ENCODE measurements at regions not wholly inside any gene's neighbourhood (a gene's known extent, or its start where the extent isn't known, plus 50 kb on each side); places are given as distances from the start of the nearest gene placed in this dataset.
"Not testable (repeated sequence)": the region's sequence is repeated elsewhere in the genome, so short reads cannot be mapped to it uniquely, and the experiment has no call there.

DNA sequence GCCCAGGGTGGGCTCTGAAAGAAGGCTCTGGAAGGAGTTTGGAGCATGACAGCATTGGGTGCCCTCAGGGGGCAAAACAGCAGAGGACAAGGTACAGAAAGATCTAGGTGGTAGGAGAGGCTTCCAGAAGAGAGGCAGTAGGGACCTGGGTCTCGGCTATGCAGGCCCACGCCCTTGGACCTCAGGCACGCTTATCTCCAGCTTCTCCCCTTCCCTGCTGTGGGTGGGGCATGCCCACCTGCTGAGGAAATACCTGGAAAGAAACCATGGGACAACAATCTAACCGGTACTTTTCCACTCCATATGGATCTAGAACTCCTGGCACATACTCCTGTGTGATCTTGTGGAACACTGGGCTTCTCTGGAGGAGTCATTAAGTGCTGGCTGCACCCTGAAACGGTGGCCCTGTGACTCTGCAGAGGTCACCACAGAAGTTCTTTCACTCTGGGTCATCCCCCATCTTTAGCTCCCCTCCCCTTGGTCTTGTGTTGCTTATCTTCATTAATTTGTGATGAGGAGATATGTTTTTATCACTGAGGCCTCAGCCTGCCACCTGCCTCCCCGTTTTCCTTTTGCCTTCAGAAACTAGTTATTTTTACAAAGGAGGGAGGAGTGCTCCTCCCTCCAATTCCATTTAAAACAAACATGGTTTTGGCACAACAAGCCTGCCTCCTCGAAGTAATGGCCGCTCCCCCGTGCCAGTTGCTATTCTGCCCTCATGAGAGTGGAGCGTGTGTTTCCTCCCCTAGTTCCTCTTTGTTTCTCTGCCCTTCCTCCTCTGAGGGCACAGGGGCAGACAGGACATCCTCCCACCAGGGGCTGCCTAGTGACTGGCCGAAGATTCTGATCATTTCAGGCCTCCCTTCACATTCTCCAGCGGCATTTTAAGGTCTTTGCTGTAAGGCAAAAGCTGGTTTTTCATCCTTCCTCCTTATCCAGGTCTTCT, 78.0 kb upstream of the ATP5PO start:
- no peak for FAIRE-seq

GRCh38 chr21:33992412-33992811, 76.8 kb upstream of the ATP5PO start:
- FAIRE-seq, result not testable (repeated sequence)

- no peak for FAIRE-seq
Observed at GRCh38 chr21:33991133-33991532, 75.5 kb upstream of the ATP5PO start.

DNA sequence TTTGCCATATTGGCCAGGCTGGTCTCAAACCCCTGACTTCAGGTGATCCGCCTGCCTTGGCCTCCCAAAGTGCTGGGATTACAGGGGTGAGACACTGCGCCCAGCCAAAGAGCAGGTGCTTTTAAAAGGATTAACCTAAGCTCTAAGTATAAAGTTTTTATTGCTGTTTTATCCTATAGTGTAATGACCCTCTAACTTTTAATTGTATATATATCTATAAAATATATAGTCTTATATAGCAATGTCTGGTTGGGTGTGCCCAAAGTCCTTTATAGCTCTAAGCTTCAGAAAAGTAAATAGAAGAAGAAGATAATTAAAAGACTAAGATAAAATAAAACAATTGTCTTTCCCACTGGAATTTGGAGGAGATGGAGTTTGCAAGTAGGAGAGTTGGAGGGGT, 73.8 kb upstream of the ATP5PO start:
- no peak for FAIRE-seq

- FAIRE-seq, result no peak
Observed at GRCh38 chr21:33988237-33989017, 72.8 kb upstream of the ATP5PO start.

DNA sequence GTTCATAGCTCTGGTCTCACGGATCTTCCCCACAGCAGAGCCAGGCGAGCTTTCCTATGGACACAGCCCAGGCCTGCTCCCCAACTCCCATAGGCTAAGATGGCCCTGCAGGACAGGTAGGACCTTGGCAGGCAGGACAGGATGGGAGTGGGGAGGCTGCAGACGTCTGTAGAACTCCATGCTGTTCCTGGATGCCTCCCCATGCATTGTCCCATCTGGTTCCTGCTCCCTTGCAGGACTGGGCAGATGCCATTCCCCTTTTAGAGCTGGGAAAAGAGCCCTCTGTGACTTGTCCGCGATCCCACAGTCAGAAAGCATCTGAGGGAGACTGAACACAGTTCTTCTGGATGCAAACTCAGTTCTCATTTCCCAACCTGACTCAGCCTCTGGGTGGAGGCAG, 71.9 kb upstream of the ATP5PO start:
- no peak for FAIRE-seq

GRCh38 chr21:33985117-33986050, 69.8 kb upstream of the ATP5PO start:
- no peak for FAIRE-seq

GRCh38 chr21:33984021-33984481, 68.4 kb upstream of the ATP5PO start:
- no peak for FAIRE-seq

- FAIRE-seq, result no peak
Observed at GRCh38 chr21:33981391-33982101, 65.9 kb upstream of the ATP5PO start.

- no peak for FAIRE-seq
Observed at GRCh38 chr21:33980276-33980916, 64.8 kb upstream of the ATP5PO start.

DNA sequence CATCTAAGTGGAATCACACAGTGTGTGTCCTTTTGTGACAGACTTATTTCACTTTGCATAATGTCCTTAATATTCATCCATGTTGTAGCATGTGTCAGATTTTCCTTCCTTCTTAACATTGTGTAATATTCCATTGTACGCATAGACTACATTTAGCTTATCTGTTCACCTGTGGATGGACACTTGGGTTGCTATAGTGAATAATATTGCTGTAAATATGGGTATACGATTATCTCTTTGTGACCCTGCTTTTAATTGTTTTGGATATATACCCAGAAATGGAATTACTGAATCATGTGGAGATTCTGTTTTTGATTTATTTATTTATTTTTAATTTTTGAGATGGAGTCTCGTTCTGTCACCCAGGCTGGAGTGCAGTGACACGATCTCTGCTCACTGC, 63.0 kb upstream of the ATP5PO start:
- FAIRE-seq, result no peak

DNA sequence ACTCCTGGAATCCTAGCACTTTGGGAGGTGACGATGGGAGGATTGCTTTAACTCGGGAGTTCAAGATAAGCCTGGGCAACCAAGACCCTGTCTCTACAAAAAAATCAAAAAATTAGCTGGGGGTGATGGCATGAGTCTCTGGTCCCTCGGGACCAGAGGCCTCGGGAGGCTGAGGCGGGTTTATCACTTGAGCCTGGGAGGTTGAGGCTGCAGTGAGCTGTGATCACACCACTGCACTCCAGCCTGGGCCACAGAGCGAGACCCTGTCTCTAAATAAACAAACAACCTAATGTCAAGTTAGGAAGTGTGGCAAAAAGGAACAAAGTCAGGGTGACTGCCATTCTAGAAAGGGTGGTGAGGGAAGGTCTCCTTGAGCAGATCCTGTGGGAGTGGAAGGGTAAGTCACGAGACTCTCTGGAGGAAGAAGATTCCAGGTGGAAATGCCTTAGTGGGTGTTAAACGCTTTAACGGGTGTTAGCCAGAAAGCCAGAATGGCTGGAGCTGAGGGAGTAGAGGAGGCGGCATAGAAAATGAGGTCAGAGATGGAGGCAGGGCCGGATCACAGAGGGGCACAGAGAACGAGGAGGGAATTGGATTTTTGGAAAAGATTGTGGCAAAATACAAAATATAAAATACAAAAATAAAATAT, 62.2 kb upstream of the ATP5PO start:
- FAIRE-seq, result no peak

- FAIRE-seq, result no peak
Observed at GRCh38 chr21:33977017-33977720, 61.6 kb upstream of the ATP5PO start.

GRCh38 chr21:33976082-33977016, 60.7 kb upstream of the ATP5PO start:
- FAIRE-seq, result peak; percentile 19

GRCh38 chr21:33975548-33976081, 60.0 kb upstream of the ATP5PO start:
- FAIRE-seq, result no peak

DNA sequence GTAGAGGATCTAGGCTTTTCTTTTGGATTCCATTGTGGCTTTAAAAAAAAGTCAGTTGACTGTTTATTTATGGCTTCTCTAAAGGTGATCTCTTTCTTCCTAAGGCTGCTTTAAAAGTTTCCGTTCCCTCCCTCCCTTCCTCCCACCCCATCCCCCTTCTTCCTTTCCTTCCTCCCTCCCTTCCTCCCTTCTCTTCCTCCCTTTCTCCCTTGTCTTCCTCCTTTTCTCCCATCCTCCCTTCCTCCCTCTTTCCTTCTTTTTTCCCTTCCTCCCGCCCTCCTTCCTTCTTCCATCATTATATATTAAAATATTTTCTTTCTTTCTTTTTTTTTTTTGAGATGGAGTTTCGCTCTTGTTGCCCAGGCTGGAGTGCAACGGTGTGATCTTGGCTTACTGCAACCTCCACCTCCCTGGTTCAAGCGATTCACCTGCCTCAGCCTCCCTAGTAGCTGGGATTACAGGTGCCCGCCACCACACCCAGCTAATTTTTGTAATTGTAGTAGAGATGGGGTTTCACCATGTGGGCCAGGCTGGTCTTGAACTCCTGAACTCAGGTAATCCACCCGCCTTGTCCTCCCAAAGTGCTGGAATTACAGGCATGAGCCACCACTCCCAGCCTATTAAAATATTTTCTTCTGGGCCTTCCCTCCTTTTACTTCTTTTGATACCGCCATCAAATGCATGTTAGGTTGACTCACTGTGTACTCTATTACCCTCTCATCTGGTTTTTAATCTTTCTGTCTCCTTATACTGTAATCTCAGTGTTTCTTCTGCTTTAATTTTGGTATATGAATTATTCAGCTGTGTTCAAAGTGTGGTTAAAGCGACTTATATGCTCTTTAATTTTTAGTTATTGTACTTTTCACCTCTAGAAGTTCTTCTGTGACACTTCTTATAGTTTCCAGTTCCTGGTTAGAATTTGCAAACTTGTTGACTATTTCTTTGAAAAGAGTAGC, 59.2 kb upstream of the ATP5PO start:
- FAIRE-seq, result no peak

- no peak for FAIRE-seq
Observed at GRCh38 chr21:33973268-33973667, 57.7 kb upstream of the ATP5PO start.

- FAIRE-seq, result no peak
Observed at GRCh38 chr21:33972539-33972938, 56.9 kb upstream of the ATP5PO start.

Measured in G401.6 (cell line).